ELR (cell line): ENCODE measurements at regions not wholly inside any gene's neighbourhood (a gene's known extent, or its start where the extent isn't known, plus 50 kb on each side); places are given as distances from the start of the nearest gene placed in this dataset.

Source experiments
- DNase-seq: peaks from one replicate; pipeline ENCODE4 v3.0.0-alpha.2; 2015; ENCODE audit warnings: low read depth

DNA sequence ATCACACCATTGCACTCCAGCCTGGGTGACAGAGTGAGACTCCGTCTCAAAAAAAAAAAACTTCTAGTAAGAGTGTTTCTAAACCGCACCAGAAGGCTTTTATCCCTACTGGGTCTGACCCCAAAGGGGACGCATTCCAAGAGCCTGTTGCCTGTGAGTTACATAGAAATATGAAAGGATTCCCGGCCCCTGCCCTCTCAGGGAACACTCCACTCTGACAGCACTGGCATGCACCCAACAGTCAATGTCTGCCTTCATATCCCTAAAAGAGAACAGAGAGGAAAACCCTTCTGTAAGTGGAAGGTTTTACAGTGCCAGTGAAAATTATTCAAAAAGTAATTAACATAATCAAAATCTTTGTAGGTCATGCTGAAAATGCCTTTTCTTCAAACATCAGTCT, 117.1 kb upstream of the PTPRT start:
- no peak for DNase-seq

DNA sequence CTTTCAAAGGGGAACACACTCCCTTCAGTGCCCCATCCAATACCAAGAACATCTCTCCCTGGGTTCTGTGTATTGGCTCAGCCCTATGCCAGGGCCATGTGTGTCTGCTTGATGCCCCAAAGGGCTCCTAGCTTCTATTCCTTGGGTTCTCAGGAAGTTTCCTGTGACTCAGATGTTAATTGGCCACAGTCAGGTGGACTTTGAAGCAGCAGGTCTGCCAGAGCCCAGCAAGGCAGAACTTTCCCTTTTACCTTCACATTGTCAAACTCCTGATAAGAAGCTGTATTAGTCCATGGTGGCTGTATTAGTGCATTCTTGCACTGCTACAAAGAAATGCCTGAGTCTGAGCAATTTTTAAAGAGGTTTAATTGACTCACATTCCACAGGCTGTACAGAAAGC, 116.0 kb upstream of the PTPRT start:
- DNase-seq = no peak

DNA sequence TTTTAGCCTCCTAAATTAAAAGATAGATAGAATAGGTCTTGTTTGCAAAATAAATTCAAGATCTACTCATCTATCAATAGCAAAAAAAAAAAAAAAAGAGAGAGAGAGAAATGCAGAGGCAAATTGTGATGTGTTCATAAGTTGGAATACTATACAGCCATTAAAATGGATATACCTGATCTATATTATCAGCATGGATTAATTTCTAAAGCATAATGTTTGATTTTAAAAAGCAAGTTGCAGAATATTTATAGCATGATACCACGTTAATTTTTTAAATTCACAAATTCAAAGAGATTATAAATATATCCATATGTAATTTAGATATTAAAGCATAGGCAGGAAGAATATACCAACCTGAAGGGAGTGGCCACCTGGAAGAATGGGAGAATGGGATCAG, 114.9 kb upstream of the PTPRT start:
- no peak for DNase-seq

DNA sequence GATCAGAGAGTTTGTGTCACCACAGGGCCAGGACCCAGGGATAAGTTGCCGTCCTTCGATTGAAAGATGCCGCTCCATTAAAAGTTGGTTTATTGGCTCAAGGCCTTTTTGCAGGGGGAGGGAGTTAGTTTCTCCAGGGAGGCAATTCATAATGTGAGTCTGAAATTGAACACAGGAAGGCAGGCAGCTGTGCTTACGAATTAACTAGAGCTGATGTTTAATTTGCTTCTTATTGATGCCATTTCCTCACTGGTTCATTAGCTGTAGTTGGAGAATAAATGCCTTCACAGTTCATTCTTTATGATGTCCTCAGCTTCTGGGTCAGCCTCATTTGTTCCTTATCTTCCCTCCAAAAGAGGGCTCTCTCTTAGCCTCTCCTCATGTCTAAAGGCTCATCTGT, 113.2 kb upstream of the PTPRT start:
- DNase-seq = no peak

DNA sequence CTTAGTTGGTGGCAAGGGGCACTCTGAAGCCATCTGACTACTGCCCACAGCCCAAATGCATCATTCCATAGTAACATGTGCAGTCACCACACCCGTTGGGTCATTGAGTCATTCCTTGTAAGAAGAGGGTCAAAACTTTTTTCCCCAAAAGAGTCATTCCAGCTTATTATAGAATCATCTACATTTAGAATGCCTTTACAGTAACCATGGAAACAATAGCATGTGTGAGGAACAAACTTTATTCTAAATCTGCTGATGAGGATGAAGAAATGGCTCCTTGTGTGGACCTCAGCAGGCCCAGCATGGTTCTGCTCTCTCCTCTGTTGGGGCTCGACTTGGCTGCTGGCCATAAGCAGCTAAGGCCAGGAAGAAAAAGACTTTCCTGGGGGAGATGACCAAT, 111.2 kb upstream of the PTPRT start:
- DNase-seq = no peak

DNA sequence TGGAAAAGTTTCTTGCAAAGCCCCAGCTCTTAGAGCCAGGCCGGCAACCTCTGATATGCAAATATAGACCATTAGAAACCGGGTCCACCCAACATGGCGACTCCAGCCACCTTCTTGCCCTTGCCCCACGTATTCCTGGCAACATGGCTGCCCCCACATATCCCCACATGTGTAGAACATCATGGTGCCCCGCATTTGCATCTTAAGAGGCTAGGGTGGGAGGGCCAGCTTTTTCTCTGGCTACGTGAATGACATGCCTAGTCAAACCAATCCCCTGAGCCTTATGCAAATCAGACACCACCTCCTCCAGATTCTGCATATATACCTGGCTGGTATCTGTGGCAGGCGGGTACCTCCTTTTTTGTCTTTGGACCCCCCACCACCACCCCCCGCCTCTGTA, 106.1 kb upstream of the PTPRT start:
- no peak for DNase-seq

DNA sequence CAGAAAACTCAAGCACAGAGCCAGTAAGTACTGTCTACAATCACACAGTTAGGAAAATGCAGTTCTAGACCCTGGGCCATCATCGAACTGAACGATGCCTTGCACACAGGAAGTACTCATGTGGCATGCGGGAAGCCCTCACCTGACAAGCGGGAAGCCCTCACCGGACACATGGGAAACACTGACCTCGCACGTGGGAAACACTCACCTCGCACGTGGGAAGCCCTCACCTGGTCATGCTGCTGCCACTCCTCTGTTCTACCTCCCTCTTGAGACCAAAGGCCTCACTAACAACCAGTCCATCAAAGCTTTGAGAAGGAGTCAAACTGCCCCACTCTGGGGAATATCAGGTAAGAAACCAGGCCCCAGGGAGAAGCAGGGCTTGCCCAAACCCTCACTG, 105.6 kb upstream of the PTPRT start:
- no peak for DNase-seq

DNA sequence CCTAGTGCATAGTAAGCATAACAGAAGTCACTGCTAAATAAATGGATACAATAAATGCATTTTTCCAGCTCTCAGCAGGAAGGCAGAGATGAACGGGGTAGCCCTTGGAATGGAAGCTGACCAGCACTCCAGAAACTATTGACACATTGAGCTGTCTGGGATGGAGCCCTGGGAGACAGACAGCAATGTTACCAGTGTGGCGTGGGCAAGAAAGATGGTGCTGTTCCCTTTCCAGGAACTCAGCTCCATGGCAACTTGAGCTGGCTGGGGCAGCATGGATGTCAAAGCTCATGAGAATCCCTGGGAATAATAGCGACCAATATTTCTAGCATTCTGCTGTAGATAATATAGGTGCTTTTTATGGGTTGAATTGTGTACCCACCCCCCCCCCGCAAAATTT, 104.3 kb upstream of the PTPRT start:
- no peak for DNase-seq

DNA sequence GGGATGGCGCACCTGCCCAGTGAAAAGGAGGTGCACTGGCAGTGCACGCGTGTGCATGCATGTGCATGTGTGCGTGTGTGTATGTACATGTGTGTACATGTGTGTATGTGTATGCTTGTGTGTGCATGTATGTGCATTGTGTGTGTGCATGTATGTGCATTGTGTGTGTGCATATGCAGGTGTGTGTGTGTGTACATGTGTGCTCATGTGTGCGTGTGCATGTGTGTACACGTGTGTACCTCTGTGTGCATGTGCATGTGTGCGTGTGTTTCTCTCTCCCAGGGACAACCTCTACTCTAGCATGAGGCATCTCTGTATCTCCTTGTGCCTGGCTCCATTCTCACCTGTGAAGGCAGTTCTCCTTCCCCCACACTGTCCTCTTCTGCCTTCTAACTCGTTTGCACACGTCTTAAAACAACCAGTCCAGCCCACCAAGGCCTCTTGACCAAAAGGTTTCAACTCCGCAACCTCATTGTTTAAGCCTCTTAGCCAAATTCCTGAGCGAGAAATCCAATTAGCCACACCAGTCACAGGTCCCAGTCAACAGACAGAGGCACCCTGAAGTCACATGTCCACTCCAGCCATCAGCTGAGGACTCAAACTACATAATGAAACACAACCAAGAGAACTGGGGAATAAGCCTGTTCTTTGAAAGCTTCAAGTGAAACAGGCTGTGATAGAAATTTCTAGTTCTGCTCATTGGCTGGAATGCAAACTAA, 103.5 kb upstream of the PTPRT start:
- no peak for DNase-seq

DNA sequence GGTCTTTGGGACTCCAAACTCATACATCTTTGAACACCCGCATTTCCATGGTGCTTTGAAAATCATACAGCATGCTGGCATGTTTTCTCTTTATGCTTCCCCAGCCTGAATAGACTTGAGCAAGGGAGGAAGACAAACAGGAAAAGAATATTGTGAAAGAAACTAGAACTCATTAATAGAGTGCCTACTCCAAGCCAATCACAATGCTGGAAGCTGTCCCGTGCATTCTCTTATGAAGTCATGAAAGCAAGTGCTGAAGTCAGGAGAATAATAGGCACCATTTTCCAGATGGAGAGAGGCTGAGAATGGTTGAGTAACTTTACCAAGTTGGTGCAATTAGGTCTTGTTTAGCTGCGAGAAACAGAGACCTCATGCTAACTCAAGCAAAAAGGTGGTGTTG, 102.5 kb upstream of the PTPRT start:
- DNase-seq = no peak

DNA sequence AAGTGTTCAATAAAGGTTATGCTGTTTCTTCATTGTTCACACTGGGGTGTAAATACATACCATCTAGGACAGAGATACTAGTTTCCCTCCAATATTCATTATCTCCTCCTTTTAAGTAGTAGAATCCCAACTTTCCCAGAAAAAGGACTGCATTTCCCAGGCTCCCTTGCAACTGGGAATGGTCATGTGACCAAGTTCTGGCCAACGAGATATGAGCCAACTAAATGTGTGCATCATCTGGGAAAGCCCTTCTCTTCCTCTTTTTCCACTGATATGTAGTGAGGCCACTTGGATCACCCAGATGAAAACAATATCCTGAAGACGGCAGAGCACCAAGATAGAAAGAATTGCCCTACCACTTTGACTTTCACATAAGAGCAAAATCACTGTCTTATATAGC, 97.9 kb upstream of the PTPRT start:
- DNase-seq = peak; percentile 1

DNA sequence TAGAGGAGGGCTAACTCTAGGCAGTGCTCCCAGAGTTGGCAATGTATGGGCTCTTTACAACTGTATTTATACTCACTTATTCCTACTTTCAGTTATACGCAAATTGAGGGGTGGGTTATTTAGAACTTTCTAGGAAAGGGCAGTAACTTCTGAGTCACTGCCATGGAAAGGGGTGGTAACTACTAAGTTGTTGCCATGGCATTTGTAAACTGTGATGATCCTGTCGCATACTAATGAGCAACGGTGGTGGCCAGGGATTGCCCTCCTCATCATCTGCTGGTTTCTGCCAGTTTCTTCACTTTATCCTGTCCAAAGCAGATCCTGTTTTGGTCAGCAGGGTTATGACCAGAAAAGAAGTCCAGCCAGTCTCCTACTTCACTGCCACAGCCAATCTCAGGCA, 95.5 kb upstream of the PTPRT start:
- DNase-seq = no peak

DNA sequence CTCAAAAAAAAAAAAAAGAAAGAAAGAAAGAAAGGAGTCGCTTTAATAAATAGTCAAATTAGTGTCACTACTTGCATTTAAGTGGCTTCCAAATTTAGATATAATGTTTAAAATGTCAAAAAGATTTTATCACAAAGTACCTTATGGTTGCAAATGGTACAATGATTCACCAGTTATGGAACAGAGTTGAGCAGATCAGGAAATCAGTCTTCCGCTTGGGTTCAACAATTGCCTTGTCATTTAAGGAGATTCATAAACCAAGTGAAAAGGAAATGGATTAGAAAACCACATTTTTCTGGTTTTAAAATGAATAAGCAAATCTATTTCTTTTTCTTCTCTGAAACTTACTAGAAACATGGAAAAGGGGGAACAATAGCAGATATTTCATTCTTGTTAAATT, 94.8 kb upstream of the PTPRT start:
- no peak for DNase-seq

DNA sequence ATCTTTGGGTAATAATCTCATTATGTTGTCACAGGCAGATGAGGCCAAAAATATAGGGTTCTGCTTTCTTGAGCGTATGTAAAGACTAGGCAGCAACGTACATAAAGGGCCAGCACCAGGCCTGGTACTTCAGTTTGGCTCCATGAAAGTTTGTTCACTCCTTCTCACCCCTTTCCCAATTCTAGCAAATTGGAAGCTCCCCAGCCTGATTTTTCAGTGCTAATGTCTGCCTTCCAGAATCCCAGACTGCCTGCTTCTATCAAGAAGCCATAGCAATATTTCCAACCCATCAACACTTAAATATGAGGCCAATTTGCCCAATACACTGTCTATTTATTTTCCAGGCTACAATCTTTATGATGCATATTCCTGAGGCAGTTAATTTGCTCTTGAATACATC, 93.4 kb upstream of the PTPRT start:
- no peak for DNase-seq

DNA sequence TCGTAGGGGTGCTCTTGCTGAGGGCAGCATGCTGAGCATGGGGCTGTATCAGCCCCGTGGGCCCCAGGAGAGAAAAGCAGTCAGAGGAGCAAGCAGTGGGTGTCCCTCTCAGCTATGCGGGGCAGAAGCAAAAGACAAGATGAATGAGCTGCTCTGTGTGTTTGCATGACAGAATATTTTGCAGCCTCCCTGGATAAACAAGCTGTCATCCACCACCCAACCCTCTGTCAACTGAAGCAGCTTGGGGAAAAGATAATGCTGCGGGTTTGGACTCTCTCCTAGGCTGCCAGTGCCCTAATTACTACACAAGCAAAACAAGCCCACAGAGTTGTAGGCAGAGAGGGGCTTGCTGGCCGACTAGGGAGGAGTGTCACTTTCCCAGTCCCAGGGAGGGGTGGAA, 82.3 kb upstream of the PTPRT start:
- DNase-seq = no peak

DNA sequence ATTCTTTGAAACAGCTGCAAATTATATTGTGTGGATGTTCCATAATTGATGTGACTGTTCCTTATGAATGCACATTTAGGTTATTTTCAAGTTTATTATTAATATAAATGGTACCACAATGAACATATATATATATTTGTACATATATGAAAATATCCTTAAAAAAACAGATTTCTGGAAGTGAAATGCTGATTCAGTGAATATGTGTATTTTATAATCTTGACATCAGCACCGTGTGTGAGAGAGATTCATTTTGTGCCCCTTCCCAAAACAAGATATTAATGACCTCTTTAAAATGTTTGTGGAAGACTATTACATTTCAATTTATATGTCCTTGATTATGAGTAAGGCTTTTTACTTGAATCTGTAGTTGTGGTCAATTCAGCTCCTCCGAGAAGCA, 75.7 kb upstream of the PTPRT start:
- DNase-seq = no peak

DNA sequence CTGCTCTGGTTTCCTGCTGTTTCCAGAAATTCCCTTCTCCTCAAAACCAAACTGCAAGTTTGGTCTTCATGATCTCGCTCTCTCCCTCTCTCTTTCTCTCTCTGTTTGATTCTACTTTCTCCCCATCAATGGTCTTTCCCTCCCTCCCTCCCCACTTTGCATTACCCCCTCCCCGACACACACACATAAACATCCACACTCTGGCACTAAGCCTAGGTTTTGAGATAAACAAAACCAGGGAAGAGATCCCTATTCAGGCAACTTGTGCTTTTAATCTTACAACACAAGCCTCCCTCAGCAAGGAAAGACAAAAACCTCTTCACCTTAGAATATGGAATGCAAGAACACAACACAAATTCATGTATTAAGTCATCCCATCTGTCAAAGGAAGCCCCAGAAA, 73.5 kb upstream of the PTPRT start:
- no peak for DNase-seq

DNA sequence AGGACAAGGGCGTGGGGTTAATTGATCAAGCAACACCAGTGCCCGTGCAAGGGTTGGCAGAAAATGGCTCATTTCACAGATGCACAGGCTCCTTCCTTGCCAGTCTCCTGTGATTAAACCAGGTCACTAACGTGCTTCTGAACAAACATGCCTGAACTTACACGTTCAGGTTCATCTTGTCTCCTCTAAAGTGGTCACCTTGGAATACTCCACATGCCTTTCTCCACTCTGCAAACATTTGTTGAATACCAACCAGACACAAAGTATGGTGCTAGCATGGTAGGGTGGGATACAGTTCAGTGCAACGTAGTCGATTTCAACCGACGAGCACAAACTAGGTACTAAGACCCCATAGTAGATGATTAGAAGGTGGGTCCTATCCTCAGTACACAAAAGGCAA, 72.6 kb upstream of the PTPRT start:
- no peak for DNase-seq

DNA sequence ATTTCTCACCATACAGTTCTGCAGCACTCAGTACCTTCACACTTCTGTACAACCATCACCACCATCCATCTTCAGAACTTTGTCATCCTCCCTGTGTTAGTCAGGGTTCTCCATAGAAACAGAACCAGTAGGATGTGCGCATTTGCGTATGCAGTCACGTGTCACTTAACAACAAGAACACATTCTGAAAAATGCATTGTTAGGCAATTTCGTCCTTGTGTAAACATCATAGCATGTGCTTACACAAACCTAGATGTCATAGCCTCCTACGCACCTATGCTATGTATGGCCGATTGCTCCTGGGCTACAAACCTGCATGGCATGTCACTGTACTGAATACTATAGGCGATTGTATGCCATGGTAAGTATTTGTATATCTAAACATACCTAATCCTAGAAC, 66.2 kb upstream of the PTPRT start:
- DNase-seq = no peak

DNA sequence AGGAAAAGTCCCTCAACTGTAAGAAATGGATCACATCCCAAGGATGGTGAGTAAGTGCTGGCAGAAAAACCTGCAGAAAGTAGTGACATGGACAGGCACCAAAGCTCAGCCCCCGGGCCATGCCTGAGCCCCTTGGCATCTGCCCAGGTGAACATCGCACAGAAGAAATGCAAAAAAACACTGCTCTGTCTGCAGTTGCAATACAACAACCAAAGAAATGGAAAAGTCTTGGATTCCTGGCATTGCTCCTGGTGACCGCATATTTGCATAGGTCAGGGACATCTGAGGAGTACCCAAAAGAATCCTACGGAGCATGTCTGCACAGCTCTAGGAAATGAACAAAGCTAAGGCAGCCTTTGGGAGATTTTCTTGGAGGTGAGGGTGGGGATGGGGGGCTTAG, 63.1 kb upstream of the PTPRT start:
- no peak for DNase-seq

DNA sequence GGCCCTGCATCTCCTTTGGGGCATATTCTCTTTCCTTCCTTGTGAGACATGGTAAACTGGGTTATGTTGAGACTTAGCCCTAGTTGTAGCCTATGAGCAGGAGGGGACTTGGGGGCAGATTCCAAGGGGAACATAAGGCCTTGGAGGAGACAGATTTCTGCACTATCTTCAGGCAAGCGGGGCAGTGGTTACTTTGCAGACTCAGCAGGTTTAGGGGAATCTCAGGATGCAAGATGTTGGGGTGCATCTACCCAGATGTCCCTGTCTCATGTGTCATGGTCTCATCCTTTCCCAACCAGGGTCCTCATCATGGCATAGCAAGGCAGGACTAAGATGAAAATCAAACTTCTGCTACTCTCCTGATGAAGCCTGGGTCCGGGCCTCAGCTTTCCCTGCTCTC, 58.6 kb upstream of the PTPRT start:
- DNase-seq = no peak

DNA sequence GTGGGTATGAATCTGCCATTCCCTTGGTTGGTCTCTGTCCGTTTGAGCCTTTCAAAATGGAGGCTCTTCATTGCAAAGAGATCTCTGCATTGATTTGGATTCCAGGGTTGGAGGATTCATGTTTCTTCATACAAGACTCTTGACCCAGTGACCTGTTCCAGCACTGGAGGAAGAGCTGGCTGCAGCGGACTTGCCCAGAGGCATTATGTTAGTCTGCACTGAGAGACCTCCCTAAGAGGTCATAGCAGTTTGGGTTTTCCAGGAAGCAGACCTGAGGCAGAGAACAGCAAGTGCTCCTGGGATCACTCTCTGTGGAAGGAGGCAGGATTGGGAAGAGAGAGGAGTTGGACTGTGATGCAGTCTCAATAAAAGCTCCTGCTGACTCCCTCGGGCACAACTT, 57.7 kb upstream of the PTPRT start:
- no peak for DNase-seq

DNA sequence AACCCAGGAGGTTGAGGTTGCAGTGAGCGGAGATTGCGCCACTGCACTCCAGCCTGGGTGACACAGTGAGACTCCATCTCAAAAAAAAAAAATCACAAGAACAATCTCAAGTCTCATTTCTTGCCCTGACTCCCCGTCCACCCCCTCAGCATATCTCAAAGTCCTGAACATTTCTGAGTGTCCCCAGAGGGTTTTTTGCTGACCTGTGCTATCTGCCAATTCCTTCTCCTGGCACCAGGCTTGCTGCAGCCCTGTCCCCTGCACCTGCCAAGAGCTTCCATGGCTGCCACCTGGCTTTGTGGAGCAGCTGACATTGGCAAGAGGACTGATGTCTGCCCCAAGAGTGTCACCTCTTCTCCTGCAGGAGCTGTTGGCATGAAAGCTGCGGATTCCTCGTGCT, 54.9 kb upstream of the PTPRT start:
- DNase-seq = no peak

DNA sequence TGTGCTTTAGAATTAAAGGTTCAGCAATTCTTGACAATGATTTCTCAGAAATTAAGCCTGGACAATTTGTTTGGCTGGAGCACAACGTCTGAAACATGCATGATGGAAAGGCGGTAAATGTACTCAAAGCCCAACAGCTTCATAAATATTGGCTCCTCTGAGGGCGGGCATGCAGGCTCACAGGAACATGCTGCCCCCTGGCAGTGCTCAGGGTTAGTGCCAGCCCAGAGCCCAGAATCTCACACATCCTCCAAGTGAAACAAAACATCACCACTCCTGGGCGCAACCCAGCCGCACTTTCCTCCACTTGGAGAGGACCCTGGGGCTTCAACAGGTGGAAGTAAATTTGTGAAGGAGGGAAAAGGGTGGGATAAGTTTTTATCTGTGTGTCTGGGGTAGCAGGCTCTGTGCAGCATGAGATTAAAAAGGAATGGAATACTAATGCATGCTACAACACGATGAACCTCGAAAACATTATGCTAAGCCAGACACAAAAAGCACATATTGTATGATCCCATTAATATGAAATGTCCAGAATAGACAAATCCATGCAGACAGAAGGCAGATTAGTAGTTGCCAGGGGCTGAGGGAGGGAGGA, 54.1 kb upstream of the PTPRT start:
- DNase-seq = peak; percentile 15
